HepG2 (cell line): ENCODE measurements at regions not wholly inside any gene's neighbourhood (a gene's known extent, or its start where the extent isn't known, plus 50 kb on each side); places are given as distances from the start of the nearest gene placed in this dataset.
A peak's percentile ranks its signal among the peaks of the same experiment; 100 is the strongest.

Experiments
- ASH2L ChIP-seq: fragments of 300-600, 200-600 bp; sonication (generic); IDR thresholded peaks from 2 replicates; pipeline ENCODE4 v1.7.0; 2017; ENCODE audit warnings: low read depth, mild to moderate bottlenecking, moderate library complexity, mixed read lengths, low read length; ENCODE audit not compliant: insufficient read length
- ATF3 ChIP-seq: sonication (generic); formaldehyde crosslinking; IDR thresholded peaks from 2 replicates; pipeline ENCODE4 v1.4.0; 2020; ENCODE audit warnings: missing genetic modification reagents
- ATF4 ChIP-seq, 2 experiments: fragments of 450-650 bp in 1 of 2; sonication (generic) in 1 of 2; formaldehyde crosslinking; IDR thresholded peaks; 2 replicates each; pipeline versions ENCODE4 v1.5.0 to v1.8.0; 2020 to 2022; ENCODE audit warnings: mild to moderate bottlenecking in 1 of 2, missing genetic modification reagents in 1 of 2
- CBX5 ChIP-seq: sonication (generic); formaldehyde crosslinking; IDR thresholded peaks from 2 replicates; pipeline ENCODE4 v1.4.0; 2020; ENCODE audit warnings: missing genetic modification reagents, borderline replicate concordance
- DR1 ChIP-seq: sonication (generic); formaldehyde crosslinking; IDR thresholded peaks from 2 replicates; pipeline ENCODE4 v1.8.0; 2021; ENCODE audit warnings: mild to moderate bottlenecking, missing genetic modification reagents, inconsistent platforms
- EED ChIP-seq: sonication (generic); formaldehyde crosslinking; IDR thresholded peaks from 2 replicates; pipeline ENCODE4 v1.5.0; 2020; ENCODE audit warnings: mild to moderate bottlenecking, missing genetic modification reagents
- ELF3 ChIP-seq: IDR thresholded peaks from 2 replicates; pipeline ENCODE4 v1.6.1; 2016; ENCODE audit warnings: missing genetic modification reagents, missing compliant biosample characterization
- FOXC1 ChIP-seq: sonication (generic); formaldehyde crosslinking; IDR thresholded peaks from 2 replicates; pipeline ENCODE4 v1.8.0; 2022; ENCODE audit warnings: mild to moderate bottlenecking, missing genetic modification reagents, borderline replicate concordance
- FOXO1 ChIP-seq: sonication (generic); formaldehyde crosslinking; IDR thresholded peaks from 2 replicates; pipeline ENCODE4 v1.4.0; 2020; ENCODE audit warnings: missing genetic modification reagents
- GPN1 ChIP-seq: sonication (generic); formaldehyde crosslinking; IDR thresholded peaks from 2 replicates; pipeline ENCODE4 v1.5.1; 2020; ENCODE audit warnings: missing genetic modification reagents, borderline replicate concordance
- HNRNPH1 ChIP-seq: fragments of 200-400 bp; formaldehyde crosslinking; optimal IDR thresholded peaks from 2 replicates; pipeline ENCODE3; 2017; ENCODE audit warnings: mild to moderate bottlenecking, low read depth, low read length
- KAT7 ChIP-seq: IDR thresholded peaks from 2 replicates; pipeline ENCODE4 v1.6.1; 2018; ENCODE audit warnings: borderline replicate concordance, missing compliant biosample characterization
- NR2F2 ChIP-seq: IDR thresholded peaks from 2 replicates; pipeline ENCODE4 v1.6.1; 2012; ENCODE audit warnings: low read depth, inconsistent platforms, borderline replicate concordance
- SNAPC5 ChIP-seq: sonication (generic); formaldehyde crosslinking; IDR thresholded peaks from 2 replicates; pipeline ENCODE4 v1.8.1; 2023; ENCODE audit warnings: mild to moderate bottlenecking, missing genetic modification reagents, borderline replicate concordance
- SOX6 ChIP-seq, 2 experiments: fragments of 450-650 bp in 1 of 2; sonication (generic) in 1 of 2; formaldehyde crosslinking in 1 of 2; IDR thresholded peaks; 2 replicates each; pipeline versions ENCODE4 v1.4.0 to v1.6.1; 2017 to 2020; ENCODE audit warnings: antibody characterized with exemption in 1 of 2, mild to moderate bottlenecking in 1 of 2, missing genetic modification reagents in 1 of 2
- SRSF1 ChIP-seq: fragments of 200-400 bp; formaldehyde crosslinking; optimal IDR thresholded peaks from 2 replicates; pipeline ENCODE3; 2017; ENCODE audit warnings: mild to moderate bottlenecking, low read depth, low read length, moderate library complexity
- TAF1 ChIP-seq: sonication (generic); formaldehyde crosslinking; IDR thresholded peaks from 2 replicates; pipeline ENCODE4 v1.4.0; 2020; ENCODE audit warnings: missing genetic modification reagents
- ZNF18 ChIP-seq: sonication (generic); formaldehyde crosslinking; IDR thresholded peaks from 2 replicates; pipeline ENCODE4 v1.8.0; 2022; ENCODE audit warnings: mild to moderate bottlenecking, missing genetic modification reagents; ENCODE audit not compliant: insufficient replicate concordance
- ZNF256 ChIP-seq: sonication (generic); formaldehyde crosslinking; conservative IDR thresholded peaks from 2 replicates; pipeline ENCODE4 v1.4.0; 2020; ENCODE audit warnings: missing genetic modification reagents
- ZNF367 ChIP-seq: sonication (generic); formaldehyde crosslinking; IDR thresholded peaks from 2 replicates; pipeline ENCODE4 v1.4.0; 2020; ENCODE audit warnings: missing genetic modification reagents, borderline replicate concordance
- ZNF556 ChIP-seq: sonication (generic); formaldehyde crosslinking; IDR thresholded peaks from 2 replicates; pipeline ENCODE4 v1.4.0; 2020; ENCODE audit warnings: mild to moderate bottlenecking, missing genetic modification reagents, borderline replicate concordance
- ZNF569 ChIP-seq: sonication (generic); formaldehyde crosslinking; IDR thresholded peaks from 2 replicates; pipeline ENCODE4 v1.5.0; 2020; ENCODE audit warnings: mild to moderate bottlenecking, missing genetic modification reagents, moderate library complexity, borderline replicate concordance
- ZNF639 ChIP-seq: conservative IDR thresholded peaks from 2 replicates; pipeline ENCODE4 v1.6.1; 2018; ENCODE audit warnings: missing genetic modification reagents
- ZNF713 ChIP-seq: sonication (generic); formaldehyde crosslinking; IDR thresholded peaks from 2 replicates; pipeline ENCODE4 v1.4.0; 2020; ENCODE audit warnings: mild to moderate bottlenecking, missing genetic modification reagents
- ZSCAN22 ChIP-seq: sonication (generic); formaldehyde crosslinking; IDR thresholded peaks from 2 replicates; pipeline ENCODE4 v1.4.0; 2020; ENCODE audit warnings: mild to moderate bottlenecking, missing genetic modification reagents
- ZUFSP ChIP-seq: sonication (generic); formaldehyde crosslinking; IDR thresholded peaks from 2 replicates; pipeline ENCODE4 v1.9.0; 2021; ENCODE audit warnings: missing genetic modification reagents, mild to moderate bottlenecking, borderline replicate concordance

GRCh38 chr20:53769041-53769440 is 175.4 kb upstream of the ZNF217 start (continued):
- TF ChIP-seq SOX6 (IDR thresholded peaks at IDR 0.05) (no peak), SOX6 (CRISPR knock-in tag; IDR thresholded peaks at IDR 0.05) (peak; percentile 93), DR1 (CRISPR knock-in tag) (no peak), ZNF639 (CRISPR knock-in tag) (no peak), ZNF18 (CRISPR knock-in tag) (no peak), ZNF713 (no peak), ZSCAN22 (CRISPR knock-in tag) (no peak), EED (no peak), SRSF1 (no peak), ZNF367 (no peak), CBX5 (no peak), ZNF556 (no peak), FOXO1 (CRISPR knock-in tag) (peak; percentile 68), ELF3 (CRISPR knock-in tag) (0 out of 2 replicates have a peak, but pooled peaks have one; percentile 49), GPN1 (no peak), ZNF256 (CRISPR knock-in tag) (no peak), ASH2L (peak; percentile 58), TAF1 (CRISPR knock-in tag) (no peak; the same call in 1 of the 2 replicates), ATF3 (CRISPR knock-in tag) (no peak), ZUFSP (CRISPR knock-in tag) (no peak), HNRNPH1 (no peak), FOXC1 (CRISPR knock-in tag) (no peak), KAT7 (CRISPR knock-in tag) (0 out of 2 replicates have a peak, but pooled peaks have one; percentile 19), ATF4 (CRISPR knock-in tag; IDR thresholded peaks at IDR 0.05) (peak in 1 of 2 experiments; percentile 26; a peak in 2 of 4 replicates), SNAPC5 (CRISPR knock-in tag) (no peak), ZNF569 (no peak), NR2F2 (peak; percentile 76; the same call in 1 of the 2 replicates)
